M059J (cell line): ENCODE measurements at regions not wholly inside any gene's neighbourhood (a gene's known extent, or its start where the extent isn't known, plus 50 kb on each side); places are given as distances from the start of the nearest gene placed in this dataset.
"Not testable (repeated sequence)": the region's sequence is repeated elsewhere in the genome, so short reads cannot be mapped to it uniquely, and the experiment has no call there.

Experiments used
- DNase-seq: peaks from one replicate; pipeline ENCODE4 v3.0.0-alpha.2; 2012; ENCODE audit warnings: low read depth

DNA sequence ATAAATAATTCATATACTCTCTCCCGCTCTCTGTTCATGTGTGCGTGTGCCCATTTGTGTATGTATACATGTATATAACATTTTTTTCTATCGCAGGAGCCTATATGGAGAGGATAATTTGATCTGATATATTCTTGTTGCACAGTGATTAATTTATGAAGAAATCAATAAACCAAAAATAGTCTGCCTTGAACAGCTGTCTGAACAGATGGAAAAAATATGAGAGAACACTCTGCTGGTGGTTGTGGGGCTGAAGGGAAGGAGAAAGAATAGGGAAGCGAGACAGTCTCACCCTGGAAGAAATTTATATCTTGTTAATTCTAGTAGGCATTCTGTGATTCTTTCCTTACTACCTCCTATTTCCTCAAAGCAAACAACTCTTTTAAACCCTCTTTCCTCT is 96.6 kb upstream of the B3GAT2 start:
- DNase-seq, result no peak

DNA sequence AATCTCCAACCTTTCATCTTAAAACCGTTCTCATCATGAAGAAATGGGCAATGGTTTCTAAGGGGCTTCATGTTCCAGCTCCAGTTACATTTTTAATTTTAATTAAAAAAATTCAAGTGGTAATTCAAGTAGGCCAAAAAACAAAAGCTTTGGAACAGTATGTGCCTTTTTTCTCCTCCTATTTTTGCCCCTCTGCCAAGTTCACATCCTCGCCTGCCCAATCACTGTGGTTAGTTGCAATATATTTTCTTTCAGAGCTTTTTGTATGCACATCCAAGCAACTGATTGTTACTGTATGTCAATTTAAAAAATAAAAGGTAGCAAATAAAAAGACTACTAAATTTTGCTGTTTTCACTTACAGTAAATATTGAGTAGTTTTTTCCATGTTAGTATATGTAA is 99.8 kb upstream of the B3GAT2 start:
- no peak for DNase-seq

DNA sequence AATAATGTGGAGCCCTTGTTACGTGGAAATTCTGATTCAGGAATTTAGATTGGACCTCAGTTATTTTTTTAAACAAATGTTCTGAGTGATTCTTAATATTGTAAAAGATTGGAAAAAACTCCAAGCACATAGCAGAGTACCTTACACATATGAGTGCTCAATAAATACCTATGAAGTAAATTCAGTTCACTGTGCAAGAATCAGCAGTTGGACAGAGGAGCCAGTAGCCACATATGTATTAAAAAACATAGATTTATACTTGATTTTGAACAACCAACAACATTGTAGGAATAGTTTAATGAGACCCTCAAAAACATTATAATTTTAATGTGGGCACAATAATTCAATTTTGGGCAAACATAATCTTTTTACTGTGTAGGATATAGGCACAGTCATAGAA is 109.3 kb upstream of the B3GAT2 start:
- no peak for DNase-seq

DNA sequence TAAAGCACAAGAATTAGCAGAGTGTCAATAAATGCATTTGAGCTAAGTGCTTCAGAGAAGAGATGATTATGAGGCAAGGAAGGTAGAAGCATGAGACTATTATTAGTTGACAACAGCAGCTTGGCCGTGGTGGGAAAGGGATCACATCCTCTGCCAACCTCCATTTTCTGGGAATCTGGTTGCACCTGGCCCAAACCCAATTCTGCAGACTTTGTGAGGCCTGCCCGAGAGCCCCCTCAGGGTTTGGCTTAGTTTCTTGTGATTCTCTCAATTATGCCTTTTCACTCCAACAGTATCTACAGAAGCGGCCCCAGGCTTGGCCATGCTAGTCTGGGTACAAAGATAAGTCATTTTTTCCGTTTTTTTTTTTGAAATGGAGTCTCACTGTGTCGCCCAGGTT is 111.0 kb upstream of the B3GAT2 start:
- DNase-seq, result no peak

DNA sequence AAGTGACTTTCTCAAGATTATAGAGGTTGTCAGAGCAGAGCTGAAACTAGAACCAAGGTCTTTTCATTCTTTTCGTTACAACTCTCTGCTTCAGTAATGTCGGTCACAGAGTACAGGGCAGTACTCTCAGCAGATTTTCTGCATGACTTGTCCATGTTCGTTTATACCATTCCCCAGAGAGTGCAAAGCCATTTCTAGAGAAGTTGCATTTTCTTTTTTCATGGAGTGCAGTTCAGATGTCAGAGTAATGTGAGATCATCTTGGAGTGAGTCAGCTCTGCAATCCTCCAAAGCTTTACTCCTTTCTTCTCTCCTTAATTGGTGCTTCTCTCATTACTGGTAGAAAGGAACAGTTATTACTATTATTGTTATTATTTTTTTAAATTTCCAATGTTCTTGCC is 115.6 kb upstream of the B3GAT2 start:
- DNase-seq, result peak; percentile 53

DNA sequence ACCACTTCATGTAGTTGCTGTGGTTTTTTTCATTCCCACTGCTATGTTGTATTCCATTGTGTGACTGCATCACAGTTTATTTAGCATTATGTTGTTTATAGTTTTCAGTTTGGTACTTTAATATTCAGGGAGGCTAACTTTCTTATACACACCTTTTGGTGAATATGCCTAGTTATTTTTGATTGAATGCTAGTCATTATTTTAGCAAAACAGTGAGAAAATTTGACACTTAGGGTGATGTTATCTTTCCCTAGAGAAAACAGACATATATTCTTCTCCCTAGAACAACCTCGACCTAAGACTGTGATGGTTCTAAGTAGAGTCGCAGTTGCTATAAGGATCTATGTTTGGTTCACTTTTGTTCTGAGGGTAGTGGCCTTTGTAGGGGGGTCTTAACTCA is 120.8 kb upstream of the B3GAT2 start:
- DNase-seq, result no peak

DNA sequence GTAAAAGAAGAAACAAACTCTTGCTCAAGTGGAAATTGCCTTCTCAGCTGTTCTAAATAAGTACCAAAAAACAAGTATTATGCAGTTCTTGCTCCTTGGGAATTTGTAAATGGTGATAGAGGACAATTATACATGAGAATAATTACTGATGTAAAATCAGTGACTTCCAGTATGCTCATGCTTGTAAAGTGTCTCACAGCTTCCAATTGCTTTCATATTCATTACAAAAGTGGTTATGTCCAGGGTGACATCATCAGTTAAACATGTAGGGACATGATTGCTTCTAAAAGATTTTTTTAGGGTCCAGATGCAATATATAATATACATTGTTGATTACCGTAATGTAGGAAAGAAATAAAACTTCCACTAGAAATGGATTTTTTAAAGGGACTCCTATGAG is 122.8 kb upstream of the B3GAT2 start:
- peak; percentile 70 for DNase-seq

DNA sequence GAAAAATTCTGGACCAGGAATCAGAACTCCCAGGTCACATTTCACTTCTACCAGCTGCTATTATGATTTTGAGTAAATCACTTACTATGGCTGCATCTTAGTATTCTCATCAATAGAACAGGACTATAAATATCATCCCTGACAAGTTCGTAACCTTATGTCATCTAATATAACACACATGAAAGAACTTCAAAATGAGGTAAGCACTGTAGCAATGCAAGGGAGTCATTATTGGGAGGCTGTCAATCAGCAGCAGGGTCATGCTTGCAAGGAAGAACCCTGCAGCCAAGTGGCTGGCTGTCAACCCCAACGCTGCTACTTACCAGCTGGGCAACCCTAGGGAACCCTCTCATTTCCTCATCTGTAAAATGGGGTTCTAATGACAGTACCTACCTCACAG is 123.3 kb upstream of the B3GAT2 start:
- peak; percentile 15 for DNase-seq

DNA sequence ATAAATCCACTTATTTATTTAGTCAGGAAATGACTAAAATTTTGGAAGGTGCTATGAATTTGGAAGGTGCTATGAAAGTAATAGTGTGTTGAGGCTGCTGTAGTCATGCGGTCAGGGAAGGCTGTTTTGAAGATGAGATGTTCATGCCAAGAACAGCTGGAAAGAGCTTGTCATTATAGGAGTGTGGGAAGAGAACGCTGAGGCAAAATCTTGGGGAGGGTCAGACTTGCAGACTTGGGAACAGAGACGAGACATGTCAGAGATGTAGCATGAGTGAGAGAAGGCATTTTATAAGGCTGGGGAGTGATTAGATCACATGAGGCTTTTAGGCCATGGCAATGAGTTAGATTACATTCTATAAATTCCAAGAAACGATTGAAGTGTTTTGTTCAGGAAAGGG is 124.0 kb upstream of the B3GAT2 start:
- DNase-seq, result peak; percentile 32

DNA sequence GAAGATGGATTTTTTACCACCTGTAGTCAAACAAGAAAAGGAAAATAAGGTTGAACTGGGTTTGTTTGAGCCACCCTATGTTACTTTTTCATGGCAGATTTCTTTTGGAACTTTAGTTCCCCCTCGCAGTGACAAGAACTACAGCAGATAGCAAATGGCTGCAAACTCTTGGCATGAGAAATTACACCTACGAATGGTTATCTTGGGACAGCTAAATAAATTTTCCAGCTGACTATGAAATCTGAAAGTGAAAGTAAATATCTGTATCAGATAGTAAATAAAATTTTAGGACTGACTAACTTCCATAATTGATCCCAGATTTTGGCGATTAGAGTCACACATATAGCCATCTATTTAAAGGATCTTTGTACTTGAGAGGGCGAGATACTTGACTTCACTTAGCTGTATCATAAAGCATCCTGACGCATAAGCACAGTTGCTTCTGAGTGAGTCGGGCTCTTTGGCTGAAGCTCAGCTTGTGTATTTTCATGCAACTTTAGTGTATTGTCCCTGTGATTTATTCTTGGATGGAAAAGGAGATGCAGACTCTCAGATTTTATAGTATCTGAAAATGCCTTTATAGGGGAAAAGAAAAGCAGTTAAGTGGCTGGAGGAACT is 125.3 kb upstream of the B3GAT2 start:
- peak; percentile 34 for DNase-seq

DNA sequence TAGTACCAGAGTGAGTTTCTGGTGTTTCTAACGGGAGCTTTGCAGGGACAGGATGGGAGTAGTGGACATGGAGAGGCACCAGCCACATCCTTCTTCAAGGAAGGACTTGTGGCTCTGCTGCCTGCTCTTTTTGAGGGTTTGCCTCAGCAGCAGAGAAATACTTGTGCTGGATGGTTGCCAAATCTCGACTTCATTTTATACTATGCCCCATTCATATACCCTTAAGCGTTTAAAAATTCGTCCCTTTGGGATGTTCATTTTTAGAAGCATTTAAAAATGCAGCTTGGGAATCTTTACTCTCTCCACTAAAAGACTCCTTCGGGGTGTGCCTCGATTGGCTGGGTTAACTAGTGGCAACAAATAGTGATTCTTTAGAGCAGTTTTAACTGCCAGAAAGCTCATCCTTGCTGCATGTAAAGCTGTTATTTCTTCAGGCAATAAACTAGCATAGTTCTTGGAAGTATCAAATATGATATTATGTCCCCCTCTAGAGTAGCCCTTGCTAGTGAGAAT is 126.5 kb upstream of the B3GAT2 start:
- no peak for DNase-seq

DNA sequence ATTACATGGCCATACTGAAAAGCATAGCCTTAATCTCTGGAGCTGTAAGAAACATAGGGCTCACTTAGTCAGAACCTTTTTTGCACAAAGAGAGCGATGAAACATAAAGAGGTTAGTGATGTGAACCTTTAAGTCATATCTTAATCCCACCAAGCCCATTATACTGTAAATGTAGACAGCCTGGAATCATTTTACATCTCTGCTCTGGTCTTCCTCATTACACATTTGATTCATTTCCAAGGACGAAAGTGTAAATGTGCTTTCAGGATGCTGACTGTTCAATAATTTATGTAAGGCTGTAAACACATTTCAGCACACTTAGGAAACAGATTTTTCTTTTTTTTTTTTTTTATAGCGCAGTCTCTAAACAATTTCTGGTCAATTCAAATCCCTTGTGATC is 131.3 kb upstream of the B3GAT2 start:
- DNase-seq, result no peak

DNA sequence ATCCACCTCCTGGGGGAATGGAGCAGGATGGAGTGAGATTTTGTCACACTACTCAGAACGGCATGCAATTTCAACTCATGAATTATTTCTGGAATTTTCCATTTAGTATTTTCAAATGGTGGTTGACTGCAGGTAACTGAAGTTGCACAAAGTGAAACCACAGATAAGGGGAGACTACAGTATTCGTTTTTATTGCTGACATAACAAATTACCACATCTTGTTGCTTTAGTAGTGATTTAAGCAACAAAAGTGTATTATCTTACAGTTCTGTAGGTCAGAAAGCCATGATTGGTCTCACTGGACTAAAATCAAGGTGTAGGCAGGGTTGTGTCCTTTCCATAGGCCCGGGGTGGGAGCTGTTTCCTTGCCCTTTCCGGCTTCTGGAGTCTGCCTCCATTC is 133.4 kb upstream of the B3GAT2 start:
- no peak for DNase-seq

DNA sequence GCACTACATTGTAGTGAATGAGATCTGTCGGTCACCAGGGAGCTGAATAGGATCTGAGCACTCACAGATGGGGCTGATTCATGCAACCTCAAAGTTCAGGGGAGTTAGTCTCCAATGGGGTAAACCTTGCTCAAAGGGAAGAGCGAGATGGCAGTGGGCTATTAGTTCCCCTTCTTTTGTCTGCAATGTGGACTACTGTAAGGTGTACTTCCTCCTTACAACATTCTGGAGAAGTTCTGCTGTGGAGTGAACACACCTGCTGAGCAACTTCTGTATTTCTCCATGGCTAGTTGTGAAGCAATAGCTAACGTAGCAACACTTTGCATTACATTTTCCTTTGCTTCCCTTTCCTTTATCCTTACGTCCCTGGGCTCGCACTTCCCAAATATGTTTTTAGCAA is 134.3 kb upstream of the B3GAT2 start:
- no peak for DNase-seq

DNA sequence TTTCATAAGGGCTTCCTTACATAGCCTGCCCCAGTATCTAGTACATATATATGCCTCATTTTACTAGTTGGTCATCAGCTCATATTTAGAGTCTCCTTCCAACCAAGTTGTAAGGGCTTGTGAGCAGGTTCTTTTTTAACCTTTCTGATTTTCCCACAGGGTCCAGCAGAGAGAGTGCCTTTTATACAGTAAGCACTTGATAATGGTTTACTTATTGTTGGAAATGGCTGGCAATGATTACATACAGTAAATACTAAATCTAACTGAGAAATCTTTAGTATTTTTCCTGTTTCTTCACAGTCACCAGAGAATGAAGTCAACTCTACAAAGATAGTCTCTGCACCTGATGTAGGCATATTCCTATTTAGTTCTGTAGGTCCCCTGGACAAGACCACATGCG is 135.1 kb upstream of the B3GAT2 start:
- DNase-seq, result no peak

DNA sequence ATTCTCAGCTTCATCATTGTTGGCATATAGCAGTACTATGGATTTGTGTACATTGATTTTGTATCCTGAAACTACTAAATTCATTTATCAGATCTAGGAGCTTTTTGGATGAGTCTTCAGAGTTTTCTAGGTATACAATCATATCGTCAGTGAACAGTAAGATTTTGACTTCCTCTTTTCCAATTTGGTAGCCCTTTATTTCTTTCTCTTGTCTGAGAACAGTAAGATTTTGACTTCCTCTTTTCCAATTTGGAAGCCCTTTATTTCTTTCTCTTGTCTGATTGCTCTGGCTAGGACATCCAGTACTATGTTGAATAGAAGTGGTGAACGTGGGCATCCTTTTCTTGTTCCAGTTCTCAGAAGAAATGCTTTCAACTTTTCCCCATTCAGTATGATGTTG is 140.4 kb upstream of the B3GAT2 start:
- not testable (repeated sequence) for DNase-seq

DNA sequence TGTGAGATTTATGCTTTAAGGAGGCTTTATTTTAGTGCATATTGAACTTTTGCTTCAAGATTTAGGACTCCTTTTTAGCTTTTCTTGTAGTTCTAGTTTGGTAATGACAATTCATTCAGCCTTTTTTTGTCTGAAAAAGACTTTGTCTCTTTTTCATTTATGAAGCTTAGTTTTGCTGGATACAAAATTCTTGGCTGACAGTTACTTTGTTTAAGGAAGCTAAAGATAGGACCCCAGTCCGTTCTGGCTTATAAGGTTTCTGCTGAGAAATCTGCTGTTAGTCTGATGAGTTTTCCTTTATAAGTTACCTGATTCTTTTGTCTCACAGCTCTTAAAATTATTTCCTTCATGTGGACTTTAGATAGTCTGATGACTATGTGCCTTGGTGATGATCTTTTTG is 142.8 kb upstream of the B3GAT2 start:
- DNase-seq, result no peak

DNA sequence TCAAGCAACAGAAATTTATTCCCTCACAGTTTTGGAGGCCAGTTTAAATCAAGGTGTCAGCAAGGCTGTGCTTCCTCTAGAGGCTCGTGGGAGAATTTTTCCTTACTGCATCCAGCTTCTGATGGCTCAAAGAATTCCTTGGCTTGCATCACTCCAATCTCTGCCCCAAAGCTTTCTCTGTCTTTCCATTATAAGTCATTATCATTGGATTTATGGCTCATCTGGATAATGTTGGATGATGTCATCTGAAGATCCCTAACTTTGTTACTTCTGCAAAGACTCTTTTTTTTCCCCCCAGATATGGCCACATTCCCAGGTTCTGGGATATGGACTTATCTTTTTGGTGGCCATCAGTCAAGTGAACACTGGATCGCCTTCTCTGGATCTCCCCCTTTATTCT is 146.3 kb upstream of the B3GAT2 start:
- DNase-seq, result no peak

DNA sequence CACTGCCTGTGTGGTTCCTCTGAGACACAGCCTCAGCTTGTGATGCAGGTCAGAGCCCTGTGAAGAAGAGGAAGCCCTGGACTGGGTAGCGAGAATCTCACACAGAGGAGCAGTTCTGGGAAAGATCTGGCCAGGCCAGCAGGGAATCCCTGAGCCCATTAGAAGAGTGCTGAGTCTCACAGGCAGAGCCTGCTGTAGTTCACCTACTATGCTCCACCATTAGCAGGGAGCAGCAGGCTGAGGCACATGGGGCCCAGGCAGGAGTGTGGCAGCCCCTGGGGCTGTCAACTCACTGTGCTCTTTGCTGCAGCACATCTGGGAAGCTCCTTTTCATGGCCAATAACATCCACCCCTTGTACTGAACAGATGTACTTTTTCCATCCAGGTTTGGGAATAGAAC is 146.8 kb upstream of the B3GAT2 start:
- DNase-seq, result no peak

DNA sequence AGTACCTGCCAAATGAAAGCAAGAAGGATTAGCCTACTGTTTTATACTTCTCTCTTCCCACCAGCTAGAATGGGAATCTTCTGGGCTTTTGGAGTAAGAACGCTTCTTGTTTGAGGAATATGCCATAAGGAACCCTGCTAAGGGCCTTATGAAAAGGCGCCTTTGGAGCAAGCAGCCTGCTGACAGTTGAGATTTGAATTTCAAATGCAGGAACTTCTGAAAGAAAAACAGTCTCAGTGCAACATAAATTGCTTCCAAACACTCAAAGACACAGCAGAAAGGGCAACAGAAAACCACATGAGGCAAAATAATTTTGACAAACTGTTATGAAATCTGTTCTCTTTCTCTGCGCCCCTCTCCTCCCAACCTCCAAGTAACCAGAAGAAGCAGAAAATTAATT is 149.4 kb upstream of the B3GAT2 start:
- DNase-seq, result no peak

DNA sequence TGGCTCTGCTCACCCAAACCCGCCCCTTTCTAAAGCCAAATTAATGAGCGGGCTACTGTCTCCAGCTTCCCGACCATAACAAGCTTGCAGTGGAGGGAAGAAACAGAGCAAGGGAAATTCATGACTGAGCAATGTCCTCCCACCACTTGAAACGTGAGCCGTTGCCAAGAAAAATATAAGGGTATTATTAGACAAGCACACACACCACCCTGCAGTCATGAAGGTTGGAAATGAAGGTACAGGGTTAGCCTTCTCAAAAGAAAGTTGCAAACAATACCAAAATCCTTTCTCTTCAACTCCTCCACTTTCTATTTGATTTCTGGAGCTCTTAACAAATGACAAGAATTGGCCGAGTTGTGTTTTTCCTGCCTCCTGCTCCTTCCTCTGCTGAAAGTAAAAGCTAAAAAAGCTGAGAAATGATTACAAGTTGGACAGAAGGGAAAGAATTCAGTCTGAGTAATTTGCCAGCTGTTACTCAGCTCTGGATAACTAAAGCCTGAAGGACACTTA is 151.1 kb upstream of the B3GAT2 start:
- peak; percentile 90 for DNase-seq

DNA sequence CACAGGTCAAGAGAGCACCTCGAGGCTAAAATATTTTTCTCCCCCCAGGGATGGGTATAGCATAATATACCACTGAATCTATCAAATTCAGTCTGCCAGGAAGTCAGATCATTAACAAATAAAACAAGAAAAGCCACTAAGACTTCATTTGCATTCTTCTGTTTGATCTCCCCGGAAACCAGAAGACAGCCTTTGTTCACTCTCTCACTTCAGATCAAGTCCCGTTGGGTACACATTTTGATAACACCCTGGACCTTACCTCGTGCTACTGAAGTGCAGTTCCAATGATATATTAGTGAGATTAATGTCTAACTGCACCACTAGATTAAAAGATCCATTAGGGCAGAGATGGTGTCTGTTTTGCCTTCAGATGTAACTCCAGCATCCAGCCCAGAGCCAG is 157.7 kb upstream of the B3GAT2 start:
- DNase-seq, result no peak

DNA sequence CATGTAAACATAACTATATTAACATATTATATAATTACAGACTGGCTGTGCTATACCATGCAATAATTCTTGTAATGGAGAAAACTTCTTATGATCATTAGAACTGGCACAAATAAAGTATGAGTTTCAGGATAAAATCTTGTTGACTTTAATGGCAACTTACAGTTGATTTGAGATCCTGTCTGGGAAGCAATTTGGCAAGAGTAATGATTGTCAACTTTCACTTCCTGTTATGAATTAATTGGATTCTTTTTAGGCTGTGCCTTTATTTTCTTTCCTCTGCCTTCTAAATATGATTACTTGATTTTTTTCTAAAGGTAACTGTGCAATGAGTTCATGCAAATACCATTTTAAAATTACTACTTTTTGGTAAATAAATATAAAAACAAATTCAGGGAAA is 158.1 kb upstream of the B3GAT2 start:
- DNase-seq, result no peak

DNA sequence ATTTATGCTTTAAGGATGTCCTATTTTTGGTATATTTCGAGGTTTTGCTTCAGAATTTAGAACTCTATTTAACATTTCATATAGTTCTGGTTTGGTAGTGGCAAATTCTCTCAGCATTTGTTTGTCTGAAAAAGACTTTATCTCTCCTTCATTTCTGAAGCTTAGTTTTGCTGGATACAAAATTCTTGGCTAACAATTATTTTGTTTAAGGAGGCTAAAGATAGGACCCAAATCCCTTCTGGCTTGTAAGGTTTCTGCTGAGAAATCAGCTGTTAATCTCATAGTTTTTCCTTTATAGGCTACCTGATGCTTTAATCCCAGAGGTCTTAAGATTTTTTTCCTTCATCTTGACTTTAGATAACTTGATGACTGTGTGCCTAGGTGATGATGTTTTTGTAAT is 162.7 kb upstream of the B3GAT2 start:
- no peak for DNase-seq
